CD4-positive, alpha-beta T cell treated with Interleukin-21 for 1 hour (primary cell): ENCODE measurements at regions not wholly inside any gene's neighbourhood (a gene's known extent, or its start where the extent isn't known, plus 50 kb on each side); places are given as distances from the start of the nearest gene placed in this dataset.
"Not testable (repeated sequence)": the region's sequence is repeated elsewhere in the genome, so short reads cannot be mapped to it uniquely, and the experiment has no call there.

Experiments used
- DNase-seq: peaks from one replicate; pipeline ENCODE4 v3.0.0-alpha.2; 2020

- no peak for DNase-seq
Observed at GRCh38 chr14:71618047-71618446, 314.2 kb upstream of the RGS6 start.

GRCh38 chr14:71618716-71619115 lies 313.5 kb upstream of the RGS6 start:
- DNase-seq: no peak

DNA sequence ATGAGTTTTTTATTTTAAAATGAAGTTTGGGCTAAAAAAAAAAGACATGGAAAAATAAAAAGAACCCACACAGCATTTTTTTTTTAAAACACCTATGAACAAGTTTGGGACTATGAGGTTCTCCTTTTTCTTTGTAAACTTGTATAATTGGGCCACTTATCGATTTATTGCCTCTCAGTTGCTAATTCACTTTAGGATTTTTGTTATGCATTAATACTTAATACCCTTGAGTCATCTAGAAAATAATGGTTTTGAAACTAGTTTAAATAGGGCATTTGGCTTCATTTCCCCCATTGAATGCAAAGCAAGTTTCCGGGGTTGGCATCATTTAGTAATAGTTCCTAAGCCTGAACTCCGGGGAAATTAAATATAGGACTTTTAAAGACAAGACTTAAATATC lies 312.8 kb upstream of the RGS6 start:
- no peak for DNase-seq

DNA sequence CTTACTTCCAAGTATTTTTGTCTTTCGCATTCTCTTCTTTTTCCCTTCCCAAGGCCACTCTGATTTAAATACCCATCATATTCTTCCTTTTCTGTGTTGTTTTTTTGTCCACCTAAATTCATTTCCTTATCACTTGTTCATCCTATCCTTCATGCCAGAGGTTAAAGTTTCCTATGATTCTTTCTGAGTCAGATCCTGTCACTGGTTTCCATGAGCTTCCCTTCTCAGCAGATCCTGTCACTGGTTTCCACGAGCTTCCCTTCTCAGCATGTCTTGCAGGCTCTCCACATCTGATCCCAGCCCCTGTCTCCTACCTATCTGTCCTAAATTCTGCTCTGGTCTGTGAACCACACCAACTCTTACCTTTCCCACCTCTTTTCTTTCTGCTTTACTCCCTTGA lies 311.8 kb upstream of the RGS6 start:
- DNase-seq: no peak

DNA sequence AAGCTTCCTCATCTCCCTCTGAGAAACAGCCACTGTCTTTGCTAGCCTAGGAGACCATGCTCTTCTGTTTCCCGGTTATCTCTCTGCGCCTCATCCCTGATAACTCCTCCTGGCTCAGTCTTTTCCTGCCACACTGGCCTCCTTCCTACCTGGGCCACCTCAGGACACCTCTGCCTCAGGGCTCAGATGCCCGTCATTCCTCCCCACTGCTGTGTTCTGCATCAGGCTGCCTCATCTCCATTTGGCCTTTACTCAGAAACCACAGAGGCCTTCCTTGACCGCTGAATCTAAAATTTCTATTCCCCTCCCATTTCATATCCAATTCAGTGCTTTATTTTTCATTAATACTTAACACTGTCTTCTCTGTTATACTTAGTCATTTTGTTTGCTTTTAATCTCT lies 311.0 kb upstream of the RGS6 start:
- no peak for DNase-seq

- DNase-seq: no peak
Observed at GRCh38 chr14:71621980-71622605, 310.1 kb upstream of the RGS6 start.

GRCh38 chr14:71623939-71624338 lies 308.3 kb upstream of the RGS6 start:
- no peak for DNase-seq

- DNase-seq: no peak
Observed at GRCh38 chr14:71625175-71625574, 307.1 kb upstream of the RGS6 start.

GRCh38 chr14:71625891-71626701 lies 306.1 kb upstream of the RGS6 start:
- DNase-seq: no peak

DNA sequence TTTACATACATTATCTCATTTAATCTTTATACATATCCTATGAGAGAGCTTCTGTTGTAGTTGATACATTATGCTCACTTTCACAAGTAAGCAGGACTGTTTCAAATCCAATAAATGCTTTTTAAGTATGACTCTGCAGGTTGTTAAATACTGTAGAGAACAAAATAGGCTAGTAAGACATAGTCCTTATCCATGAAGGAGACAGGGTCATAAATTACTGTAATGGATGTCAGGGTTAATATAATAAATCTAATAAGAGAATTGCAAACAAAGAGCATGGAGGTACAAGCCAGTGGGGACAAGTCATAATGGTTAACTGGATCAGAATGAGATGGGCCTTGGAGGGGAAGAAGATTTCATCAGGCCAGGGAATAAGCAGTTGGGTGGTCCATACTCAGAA lies 303.8 kb upstream of the RGS6 start:
- DNase-seq: no peak

- no peak for DNase-seq
Observed at GRCh38 chr14:71629250-71629649, 303.0 kb upstream of the RGS6 start.

- DNase-seq: no peak
Observed at GRCh38 chr14:71629765-71630492, 302.3 kb upstream of the RGS6 start.

- not testable (repeated sequence) for DNase-seq
Observed at GRCh38 chr14:71631030-71631429, 301.2 kb upstream of the RGS6 start.

DNA sequence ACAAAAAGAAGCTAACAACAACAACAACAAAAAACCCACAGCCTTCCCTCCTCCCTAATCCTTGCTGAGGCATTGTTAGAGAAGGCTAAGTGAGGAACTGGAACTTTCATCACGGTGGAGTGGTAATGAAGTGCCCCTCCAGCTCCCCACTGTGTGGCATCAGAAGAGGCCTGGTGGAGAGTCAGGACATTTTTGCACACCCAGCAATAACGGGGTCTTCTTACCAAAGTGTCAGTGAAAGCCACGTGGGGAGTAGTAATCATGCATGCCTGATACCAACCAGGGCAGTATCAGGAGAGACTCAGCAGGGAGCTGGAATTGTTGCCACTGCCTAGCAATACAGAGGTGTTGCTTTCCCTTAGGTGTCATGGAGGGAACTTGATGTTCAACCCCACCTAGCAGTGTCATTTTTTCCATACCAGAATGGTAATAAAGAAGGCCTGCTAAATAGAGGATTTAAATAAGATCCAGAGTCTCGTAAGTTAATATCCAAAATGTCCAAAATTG lies 299.7 kb upstream of the RGS6 start:
- DNase-seq: no peak

DNA sequence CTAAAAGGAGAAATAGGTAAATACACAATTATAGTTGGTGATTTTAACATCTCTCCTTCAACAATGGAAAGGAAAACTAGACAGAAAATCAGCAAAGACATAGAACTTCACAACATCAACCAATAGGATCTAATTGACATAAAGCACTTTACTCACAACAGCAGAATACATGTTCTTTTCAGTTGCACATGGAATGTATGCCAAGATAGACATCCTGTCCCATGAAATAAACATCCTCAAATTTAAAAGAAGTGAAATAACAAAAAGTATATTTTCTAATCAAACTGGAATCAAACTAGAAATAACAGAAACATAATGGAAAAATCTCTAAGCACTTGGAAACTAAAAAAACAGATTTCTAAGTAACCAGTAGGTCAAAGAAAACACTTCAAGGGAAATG lies 296.2 kb upstream of the RGS6 start:
- DNase-seq: no peak

- no peak for DNase-seq
Observed at GRCh38 chr14:71636820-71637471, 295.3 kb upstream of the RGS6 start.

DNA sequence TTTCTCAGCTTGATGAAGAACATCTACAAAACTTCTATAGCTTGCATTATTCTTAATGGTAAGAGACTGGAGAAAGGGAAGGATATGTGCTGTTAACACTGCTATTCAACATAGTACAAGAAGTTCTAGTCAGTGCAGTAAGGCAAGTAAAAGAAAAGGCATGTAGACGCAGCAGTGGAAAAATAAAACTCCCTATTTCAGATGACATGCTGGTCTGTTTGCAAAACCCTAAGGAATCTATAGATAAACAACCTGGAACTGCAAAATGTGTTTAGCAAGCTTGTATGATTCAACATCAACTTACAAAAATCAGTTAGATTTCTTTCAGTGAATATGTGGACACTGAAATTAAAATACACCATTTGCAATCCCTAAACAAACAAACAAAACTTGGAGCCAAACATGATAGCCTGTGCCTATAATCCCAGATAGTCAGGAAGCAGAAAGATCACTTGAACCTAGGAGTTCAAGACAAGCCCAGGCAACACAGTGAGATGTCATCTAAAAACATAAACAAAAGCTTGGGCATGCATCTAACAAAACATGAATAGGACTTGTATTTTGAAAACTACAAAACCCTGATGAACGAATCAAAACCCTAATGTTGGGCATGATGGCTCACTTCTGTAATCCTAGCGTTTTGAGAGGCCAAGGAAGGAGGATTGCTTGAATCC lies 293.6 kb upstream of the RGS6 start:
- no peak for DNase-seq

- no peak for DNase-seq
Observed at GRCh38 chr14:71642715-71643114, 289.5 kb upstream of the RGS6 start.

- no peak for DNase-seq
Observed at GRCh38 chr14:71645656-71646055, 286.6 kb upstream of the RGS6 start.

DNA sequence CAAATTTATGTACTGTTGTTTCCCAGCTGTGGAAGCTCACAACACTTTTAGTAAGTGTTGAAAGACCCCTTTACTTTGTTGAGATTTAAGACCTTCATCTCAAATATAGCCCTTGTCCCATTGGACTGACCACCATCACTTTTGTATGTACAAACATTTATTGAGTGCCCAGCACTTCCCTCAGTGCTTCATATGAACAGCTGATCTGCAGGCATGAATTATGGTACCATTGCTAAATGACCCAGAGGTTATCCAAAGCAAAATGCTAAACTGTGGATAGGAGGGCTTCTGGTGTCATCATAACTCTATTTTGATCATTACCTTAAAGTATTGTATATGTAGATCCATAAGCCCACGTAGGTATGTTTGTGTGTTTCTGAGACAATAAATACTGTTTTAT lies 285.7 kb upstream of the RGS6 start:
- DNase-seq: no peak

DNA sequence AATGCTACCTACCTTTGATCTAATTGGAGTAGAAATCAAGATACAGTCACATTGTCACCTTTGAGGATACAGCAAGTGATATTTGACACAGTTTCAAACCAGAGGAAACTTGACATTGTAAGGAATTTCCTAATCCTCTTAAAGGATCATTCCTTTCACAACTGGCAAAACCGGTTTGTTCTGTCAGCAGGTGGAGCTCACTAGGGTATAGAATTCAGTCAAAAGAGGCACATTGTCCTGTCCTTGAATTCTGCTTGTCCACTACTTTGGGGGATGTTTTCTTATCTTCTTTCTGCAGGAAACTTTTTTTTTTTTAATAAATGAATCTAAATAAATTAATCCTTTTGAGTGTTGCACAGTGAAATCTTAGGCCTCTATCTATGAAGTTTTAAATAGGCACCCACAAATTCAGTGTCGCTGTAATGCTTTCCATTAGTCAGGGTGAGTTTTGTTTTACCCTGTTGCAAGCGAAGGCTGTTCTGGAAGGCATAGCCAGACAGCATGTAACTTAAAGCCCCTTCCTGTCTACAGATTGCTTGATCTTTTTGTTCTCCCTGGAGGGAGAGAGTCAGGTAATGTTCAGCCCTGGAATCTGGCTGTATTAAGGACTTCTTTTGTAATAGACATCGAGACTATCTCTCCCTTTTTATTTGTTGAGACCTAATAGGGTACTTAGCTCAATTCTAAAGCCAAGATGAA lies 285.0 kb upstream of the RGS6 start:
- no peak for DNase-seq

DNA sequence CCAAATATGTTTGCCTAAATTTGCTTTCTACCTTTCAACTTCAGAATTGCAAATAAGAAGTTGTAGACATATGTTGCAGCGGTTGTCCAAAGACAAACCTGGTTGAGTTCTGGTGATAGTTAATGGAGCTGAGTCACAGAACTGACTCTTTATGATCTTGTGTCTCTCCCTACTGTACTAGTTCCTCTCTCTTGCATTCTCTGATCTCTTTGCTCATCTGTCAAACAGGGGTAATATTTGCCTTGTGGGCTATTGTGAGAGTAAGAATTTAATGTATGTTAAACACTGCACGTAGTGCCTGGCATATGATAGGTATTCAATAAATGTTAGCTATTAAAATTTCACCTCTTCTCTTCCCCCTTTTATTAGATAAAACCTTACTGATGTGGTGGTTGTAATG lies 283.5 kb upstream of the RGS6 start:
- DNase-seq: no peak
